KOPT-K1 (cell line): ENCODE measurements at regions not wholly inside any gene's neighbourhood (a gene's known extent, or its start where the extent isn't known, plus 50 kb on each side); places are given as distances from the start of the nearest gene placed in this dataset.
"Not testable (repeated sequence)": the region's sequence is repeated elsewhere in the genome, so short reads cannot be mapped to it uniquely, and the experiment has no call there.

ENCODE experiments used
- H3K27ac ChIP-seq: fragments of 200-600 bp; sonication (generic); 2 replicates; pipeline ENCODE4 v1.5.1; 2016; ENCODE audit warnings: antibody characterized with exemption, mild to moderate bottlenecking, low read depth, low read length; ENCODE audit not compliant: poor library complexity, severe bottlenecking
- H3K36me3 ChIP-seq: fragments of 200-600 bp; sonication (generic); 2 replicates; pipeline ENCODE4 v1.5.1; 2017; ENCODE audit warnings: antibody characterized with exemption, mild to moderate bottlenecking, low read length, moderate library complexity; ENCODE audit not compliant: insufficient read depth
- H3K9me3 ChIP-seq: fragments of 200-600 bp; sonication (generic); 2 replicates; pipeline ENCODE4 v1.5.1; 2017; ENCODE audit warnings: antibody characterized with exemption, low read length, mild to moderate bottlenecking; ENCODE audit not compliant: insufficient read depth, poor library complexity, severe bottlenecking

- Histone ChIP-seq H3K27ac (no peak overlapping the region), H3K9me3 (no peaks in the 10 kb centered on the region), H3K36me3 (no peaks in the 10 kb centered on the region)
These were observed 885.9 kb upstream of the PIK3C3 start for GRCh38 chr18:41069167-41069566.

DNA sequence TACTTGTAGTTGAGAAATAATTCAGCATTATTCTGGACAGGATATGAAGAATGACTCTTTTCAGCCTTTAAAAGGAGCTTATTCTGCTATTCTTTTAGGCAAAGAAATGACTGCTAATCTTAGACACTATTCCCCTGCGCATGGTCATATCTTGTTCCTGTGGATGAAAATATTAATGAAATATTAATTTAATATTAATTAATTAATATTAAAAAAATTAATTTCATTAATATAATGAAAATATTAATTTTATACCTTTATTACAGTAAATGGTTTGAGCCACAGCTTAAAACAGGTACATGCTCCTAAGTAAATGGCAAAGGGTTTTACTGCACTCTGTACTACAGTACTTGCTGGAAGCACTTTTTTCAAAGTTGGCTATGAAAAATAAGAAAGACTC lies 890.1 kb upstream of the PIK3C3 start:
- Histone ChIP-seq H3K9me3 (no peaks in the 10 kb centered on the region), H3K36me3 (no peaks in the 10 kb centered on the region), H3K27ac (no peak overlapping the region)

- H3K36me3 ChIP-seq, result no peaks in the 10 kb centered on the region
- H3K27ac ChIP-seq, result no peak overlapping the region
- H3K9me3 ChIP-seq, result no peaks in the 10 kb centered on the region
These were observed 894.1 kb upstream of the PIK3C3 start for GRCh38 chr18:41060967-41061366.

- Histone ChIP-seq H3K9me3 (no peaks in the 10 kb centered on the region), H3K27ac (no peak overlapping the region), H3K36me3 (no peaks in the 10 kb centered on the region)
These were observed 896.0 kb upstream of the PIK3C3 start for GRCh38 chr18:41059126-41059415.

DNA sequence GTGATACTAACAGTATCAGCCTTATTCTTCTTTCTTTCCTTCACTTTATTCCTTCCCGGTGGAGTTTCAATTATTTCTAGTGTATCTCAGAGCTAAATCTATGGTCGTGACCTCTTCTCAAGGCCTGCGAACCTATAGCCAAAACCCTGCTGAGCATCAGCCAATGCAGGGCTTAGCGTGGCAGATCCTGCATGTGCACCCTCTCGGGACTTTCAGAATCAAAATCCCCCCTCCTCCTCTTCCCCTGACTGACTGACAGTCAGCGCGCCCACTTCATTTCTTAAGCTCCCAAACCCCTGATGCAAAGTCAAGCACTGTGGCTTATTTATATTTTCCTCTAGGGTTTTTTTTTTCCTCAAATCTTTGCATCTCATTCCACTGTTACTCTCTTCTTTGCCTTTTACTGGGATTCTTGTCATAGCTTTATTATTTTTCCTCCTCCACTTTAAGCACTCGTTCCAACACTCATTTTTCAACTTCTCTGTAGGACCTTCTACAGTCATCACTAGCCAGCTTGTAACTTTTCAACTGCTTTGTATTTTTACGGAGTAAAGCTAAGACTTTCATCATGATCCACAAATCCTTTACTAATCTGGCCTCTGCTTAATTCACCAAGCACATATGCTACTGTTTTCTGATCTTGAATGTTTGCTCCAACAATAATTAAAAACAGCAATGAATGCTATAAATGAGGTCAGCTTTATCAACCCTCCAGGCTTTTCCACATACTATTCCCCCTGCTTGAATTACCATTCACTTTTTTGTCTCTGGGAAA lies 896.5 kb upstream of the PIK3C3 start:
- Histone ChIP-seq H3K36me3 (no peaks in the 10 kb centered on the region), H3K9me3 (no peaks in the 10 kb centered on the region), H3K27ac (no peak overlapping the region)

GRCh38 chr18:41052625-41053024 lies 902.4 kb upstream of the PIK3C3 start:
- H3K36me3 ChIP-seq, result no peaks in the 10 kb centered on the region
- H3K27ac ChIP-seq, result no peak overlapping the region
- H3K9me3 ChIP-seq, result no peaks in the 10 kb centered on the region

- H3K9me3 ChIP-seq, H3K27ac ChIP-seq, H3K36me3 ChIP-seq: not testable (repeated sequence)
These were observed 908.8 kb upstream of the PIK3C3 start for GRCh38 chr18:41046250-41046649.

GRCh38 chr18:41043876-41044275 lies 911.2 kb upstream of the PIK3C3 start:
- H3K36me3 ChIP-seq, result no peaks in the 10 kb centered on the region
- no peak overlapping the region for H3K27ac ChIP-seq
- no peaks in the 10 kb centered on the region for H3K9me3 ChIP-seq

GRCh38 chr18:41042866-41043265 lies 912.2 kb upstream of the PIK3C3 start:
- no peaks in the 10 kb centered on the region for H3K36me3 ChIP-seq
- no peak overlapping the region for H3K27ac ChIP-seq
- no peaks in the 10 kb centered on the region for H3K9me3 ChIP-seq

GRCh38 chr18:41038071-41038470 lies 917.0 kb upstream of the PIK3C3 start:
- no peaks in the 10 kb centered on the region for H3K9me3 ChIP-seq
- no peaks in the 10 kb centered on the region for H3K36me3 ChIP-seq
- no peak overlapping the region for H3K27ac ChIP-seq

DNA sequence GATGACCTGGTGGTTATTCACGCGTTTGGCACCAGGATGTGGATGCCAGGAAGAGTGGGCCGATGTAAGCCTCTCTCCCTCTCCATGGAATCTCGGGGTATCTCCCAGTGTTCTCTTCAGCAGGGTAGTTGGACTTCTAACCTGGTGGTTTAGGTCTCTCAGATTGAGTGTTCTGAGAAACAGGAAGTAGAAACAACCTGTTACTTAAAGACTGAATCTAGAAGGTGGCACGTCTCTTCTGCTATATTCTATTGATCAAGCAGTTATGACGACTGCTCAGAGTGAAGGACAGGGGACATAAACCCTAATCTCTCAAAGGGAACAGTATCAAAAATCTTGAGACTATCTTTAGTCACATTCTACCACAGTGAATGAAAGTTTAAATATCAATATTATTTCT lies 918.7 kb upstream of the PIK3C3 start:
- no peak overlapping the region for H3K27ac ChIP-seq
- no peaks in the 10 kb centered on the region for H3K36me3 ChIP-seq
- H3K9me3 ChIP-seq, result no peaks in the 10 kb centered on the region

- no peak overlapping the region for H3K27ac ChIP-seq
- H3K9me3 ChIP-seq, result no peaks in the 10 kb centered on the region
- H3K36me3 ChIP-seq, result no peaks in the 10 kb centered on the region
These were observed 920.6 kb upstream of the PIK3C3 start for GRCh38 chr18:41034413-41034812.

GRCh38 chr18:41025666-41026065 lies 929.4 kb upstream of the PIK3C3 start:
- no peaks in the 10 kb centered on the region for H3K9me3 ChIP-seq
- H3K27ac ChIP-seq, result no peak overlapping the region
- no peaks in the 10 kb centered on the region for H3K36me3 ChIP-seq

DNA sequence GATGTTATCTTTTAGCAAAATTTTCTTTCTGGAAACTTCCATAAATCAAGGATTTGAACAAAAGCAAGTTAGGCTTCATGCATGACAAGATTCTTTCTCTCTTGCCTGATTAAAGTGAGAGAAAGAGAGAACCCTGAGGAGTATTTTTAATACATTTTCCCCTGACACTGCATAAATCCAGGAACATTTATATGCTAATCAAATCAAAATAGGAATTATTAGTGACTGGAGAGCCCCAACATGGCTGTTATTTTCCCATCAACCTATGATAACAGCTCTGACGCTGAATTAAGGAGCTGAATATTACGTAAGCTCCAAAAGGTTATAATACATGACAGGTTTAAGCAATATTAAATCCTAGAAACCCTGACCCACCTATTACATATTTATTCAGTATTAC lies 930.2 kb upstream of the PIK3C3 start:
- Histone ChIP-seq H3K27ac (no peak overlapping the region), H3K36me3 (no peaks in the 10 kb centered on the region), H3K9me3 (no peaks in the 10 kb centered on the region)

DNA sequence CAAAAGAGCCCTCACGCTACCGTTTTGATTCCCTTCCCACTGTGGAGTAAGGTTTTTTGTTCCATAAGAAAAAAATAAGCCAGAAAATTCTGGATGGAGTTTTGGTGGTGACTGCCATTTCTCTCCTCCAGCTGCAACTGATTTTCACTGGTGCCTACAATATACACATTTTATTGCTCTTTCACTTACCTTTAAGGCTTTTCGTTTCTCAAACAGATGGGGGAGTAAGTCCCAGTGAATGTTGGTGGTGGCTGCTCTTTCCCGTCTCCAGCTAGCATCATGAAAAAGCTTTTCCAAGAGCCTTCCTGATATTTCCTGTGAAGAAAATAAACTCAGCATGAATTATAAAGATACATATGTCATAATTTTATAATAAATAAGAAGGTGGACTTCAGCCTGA lies 932.5 kb upstream of the PIK3C3 start:
- no peak overlapping the region for H3K27ac ChIP-seq
- H3K9me3 ChIP-seq, result no peaks in the 10 kb centered on the region
- no peaks in the 10 kb centered on the region for H3K36me3 ChIP-seq

DNA sequence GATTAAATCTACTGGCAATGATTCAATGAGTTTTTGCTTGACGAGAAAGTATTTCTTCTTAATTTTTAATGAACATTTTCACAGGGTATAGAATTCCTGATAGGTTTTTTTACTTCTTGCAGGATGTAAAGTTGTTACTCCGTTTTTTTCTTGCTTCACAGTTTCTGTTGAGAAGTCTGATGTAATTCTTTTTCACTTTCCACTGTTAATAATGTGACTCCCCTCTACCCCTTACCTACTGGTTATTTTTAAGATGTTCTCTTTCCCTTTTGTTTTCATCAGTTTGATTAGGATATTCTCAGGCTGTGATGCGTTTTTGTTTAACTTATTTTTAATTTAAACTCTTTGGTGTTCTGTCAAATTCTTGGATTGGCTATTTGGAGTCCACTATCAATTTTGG lies 933.9 kb upstream of the PIK3C3 start:
- no peaks in the 10 kb centered on the region for H3K9me3 ChIP-seq
- no peak overlapping the region for H3K27ac ChIP-seq
- no peaks in the 10 kb centered on the region for H3K36me3 ChIP-seq
